ENCODE measurements at regions not wholly inside any gene's neighbourhood (a gene's known extent, or its start where the extent isn't known, plus 50 kb on each side); places are given as distances from the start of the nearest gene placed in this dataset.
"Not testable (repeated sequence)": the region's sequence is repeated elsewhere in the genome, so short reads cannot be mapped to it uniquely, and the experiment has no call there.

DNA sequence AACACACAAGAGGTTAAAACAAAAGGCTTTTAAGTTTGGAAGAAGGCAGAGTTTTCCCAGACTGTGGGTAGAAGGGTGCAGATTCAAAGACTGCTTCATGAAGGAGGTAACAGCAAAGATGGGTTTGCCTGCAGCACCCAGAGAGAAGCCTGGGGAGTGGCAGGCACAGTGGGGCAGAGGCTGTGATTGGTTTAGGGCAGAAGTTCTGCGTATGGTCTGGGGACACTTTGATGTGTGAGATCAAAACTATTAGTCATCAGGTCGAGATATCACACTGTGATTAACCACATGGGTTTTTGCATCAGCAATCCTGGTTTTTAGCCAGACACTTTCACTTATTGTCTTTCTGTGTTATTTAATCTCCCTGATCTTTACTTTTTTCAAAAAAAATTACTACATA lies 188.8 kb upstream of the GLRA1 start:
- no peaks in the 10 kb centered on the region for H3K36me3 ChIP-seq (ENCODE audit: insufficient read depth, low read length)
- H3K9me3 ChIP-seq (ENCODE audit: low read length): no peaks in the 10 kb centered on the region
- no peak overlapping the region for H3K4me3 ChIP-seq (ENCODE audit: low read length)
- no peaks in the 10 kb centered on the region for H3K27me3 ChIP-seq (ENCODE audit: insufficient read depth, low read length)
- H3K4me1 ChIP-seq (ENCODE audit: insufficient read depth, low read length): peaks cover 2% of the 10 kb centered on the region
- H2AFZ ChIP-seq (ENCODE audit: low read depth, low read length): no peak overlapping the region

DNA sequence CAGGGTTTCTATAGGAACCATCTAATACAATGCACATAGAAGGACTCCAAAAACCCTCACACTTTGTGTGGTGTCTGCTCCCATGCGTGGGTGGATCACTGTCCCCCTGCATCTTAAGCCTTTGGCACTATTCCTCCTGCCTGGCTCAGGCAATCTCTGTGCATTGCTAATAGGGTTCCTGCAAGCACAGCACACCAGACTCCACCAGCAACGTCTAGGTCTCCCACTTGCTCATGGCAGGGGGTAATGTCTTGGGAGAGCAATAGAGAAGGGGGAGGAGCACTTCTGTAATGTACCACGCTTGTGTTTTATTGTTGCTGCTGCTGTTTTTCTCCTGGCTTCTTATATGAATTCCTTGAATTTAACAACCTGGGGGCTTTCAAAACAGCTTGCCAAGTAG lies 182.6 kb upstream of the GLRA1 start:
- Histone ChIP-seq H3K27me3 (ENCODE audit: insufficient read depth, low read length) (no peaks in the 10 kb centered on the region), H3K4me1 (ENCODE audit: insufficient read depth, low read length) (no peaks in the 10 kb centered on the region), H3K36me3 (ENCODE audit: insufficient read depth, low read length) (no peaks in the 10 kb centered on the region), H3K9me3 (ENCODE audit: low read length) (no peaks in the 10 kb centered on the region), H3K4me3 (ENCODE audit: low read length) (no peak overlapping the region), H2AFZ (ENCODE audit: low read depth, low read length) (no peak overlapping the region)

DNA sequence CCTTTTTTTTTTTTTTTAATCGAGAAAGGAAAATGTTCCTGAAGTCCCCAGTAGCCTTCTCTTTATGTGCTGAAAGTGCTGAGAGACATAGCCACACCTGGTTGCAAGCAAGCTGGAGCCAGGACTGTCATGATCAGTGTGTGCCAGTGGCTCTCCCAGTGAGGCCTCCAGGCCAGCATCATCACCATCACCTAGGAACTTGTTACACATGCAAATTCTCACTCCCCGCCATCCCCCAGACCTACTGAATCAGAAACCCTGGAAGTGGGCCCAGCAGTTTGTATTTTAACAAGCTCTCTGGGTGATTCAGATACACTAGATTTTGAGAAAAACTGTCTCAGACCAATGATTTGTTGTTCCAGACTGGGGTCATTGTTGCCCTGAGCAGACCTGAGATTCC lies 181.9 kb upstream of the GLRA1 start:
- H3K4me3 ChIP-seq (ENCODE audit: low read length): no peak overlapping the region
- H3K9me3 ChIP-seq (ENCODE audit: low read length): no peaks in the 10 kb centered on the region
- no peaks in the 10 kb centered on the region for H3K27me3 ChIP-seq (ENCODE audit: insufficient read depth, low read length)
- no peaks in the 10 kb centered on the region for H3K4me1 ChIP-seq (ENCODE audit: insufficient read depth, low read length)
- H3K36me3 ChIP-seq (ENCODE audit: insufficient read depth, low read length): no peaks in the 10 kb centered on the region
- no peak overlapping the region for H2AFZ ChIP-seq (ENCODE audit: low read depth, low read length)

DNA sequence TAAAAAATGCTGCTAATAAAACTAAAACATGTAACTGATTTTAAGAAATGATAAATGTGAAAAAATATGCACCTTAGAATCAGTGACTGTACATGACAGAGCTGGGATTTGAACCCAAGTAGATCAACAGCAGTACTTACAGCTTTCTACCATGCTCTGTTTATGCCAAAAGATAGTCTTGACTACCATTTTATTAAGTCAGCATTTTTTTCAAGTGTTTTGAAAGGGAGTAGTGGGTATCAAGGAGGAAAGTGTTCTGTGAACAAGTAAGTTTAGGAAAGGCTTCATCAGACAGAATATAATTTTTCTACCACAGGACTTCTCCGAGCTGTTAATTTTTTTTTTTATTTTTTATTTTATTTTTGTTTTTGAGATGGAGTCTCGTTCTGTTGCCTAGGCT lies 180.4 kb upstream of the GLRA1 start:
- H3K36me3 ChIP-seq (ENCODE audit: insufficient read depth, low read length): no peaks in the 10 kb centered on the region
- no peaks in the 10 kb centered on the region for H3K27me3 ChIP-seq (ENCODE audit: insufficient read depth, low read length)
- H3K9me3 ChIP-seq (ENCODE audit: low read length): no peaks in the 10 kb centered on the region
- H3K4me3 ChIP-seq (ENCODE audit: low read length): no peak overlapping the region
- H3K4me1 ChIP-seq (ENCODE audit: insufficient read depth, low read length): no peaks in the 10 kb centered on the region
- H2AFZ ChIP-seq (ENCODE audit: low read depth, low read length): no peak overlapping the region

DNA sequence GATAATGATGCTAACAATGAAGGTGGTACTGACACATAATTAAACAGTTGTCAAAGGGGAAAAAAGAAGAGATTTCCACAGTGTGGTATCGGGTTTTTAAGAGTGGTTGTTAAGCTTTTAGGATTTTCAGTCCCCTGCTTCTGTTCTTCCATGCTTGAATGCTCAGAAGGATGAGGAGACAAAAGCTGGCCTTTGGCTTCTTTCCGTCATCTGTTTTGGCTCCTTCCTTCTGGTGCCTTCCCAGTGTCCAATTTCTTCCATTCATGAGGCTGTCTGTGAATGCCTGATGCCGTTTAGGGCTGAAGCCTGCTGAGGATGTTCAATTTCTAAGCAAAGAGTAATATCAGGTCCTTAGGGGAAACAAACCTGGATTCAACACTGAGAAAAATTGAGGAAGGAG lies 179.6 kb upstream of the GLRA1 start:
- H3K27me3 ChIP-seq (ENCODE audit: insufficient read depth, low read length): no peaks in the 10 kb centered on the region
- H3K36me3 ChIP-seq (ENCODE audit: insufficient read depth, low read length): no peaks in the 10 kb centered on the region
- H3K4me1 ChIP-seq (ENCODE audit: insufficient read depth, low read length): no peaks in the 10 kb centered on the region
- no peak overlapping the region for H2AFZ ChIP-seq (ENCODE audit: low read depth, low read length)
- no peaks in the 10 kb centered on the region for H3K9me3 ChIP-seq (ENCODE audit: low read length)
- H3K4me3 ChIP-seq (ENCODE audit: low read length): no peak overlapping the region

DNA sequence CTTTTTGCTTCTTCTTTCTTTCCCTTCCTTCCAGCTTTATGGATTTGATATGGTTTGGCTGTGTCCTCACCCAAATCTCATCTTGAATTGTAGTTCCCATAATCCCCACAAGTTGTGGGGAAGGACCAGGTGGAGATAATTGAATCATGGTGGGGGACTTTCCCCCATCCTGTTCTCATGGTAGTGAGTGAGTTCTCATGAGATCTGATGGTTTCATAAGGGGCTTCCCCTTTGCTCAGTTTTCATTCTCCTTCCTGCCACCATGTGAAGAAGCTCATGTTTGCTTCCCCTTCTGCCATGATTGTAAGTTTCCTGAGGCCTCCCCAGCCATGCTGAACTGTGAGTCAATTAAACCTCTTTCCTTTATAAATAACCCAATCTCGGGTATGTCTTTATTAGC lies 178.3 kb upstream of the GLRA1 start:
- H3K4me1 ChIP-seq (ENCODE audit: insufficient read depth, low read length); H3K9me3 ChIP-seq (ENCODE audit: low read length); H2AFZ ChIP-seq (ENCODE audit: low read depth, low read length); H3K4me3 ChIP-seq (ENCODE audit: low read length); H3K27me3 ChIP-seq (ENCODE audit: insufficient read depth, low read length); H3K36me3 ChIP-seq (ENCODE audit: insufficient read depth, low read length): not testable (repeated sequence)

DNA sequence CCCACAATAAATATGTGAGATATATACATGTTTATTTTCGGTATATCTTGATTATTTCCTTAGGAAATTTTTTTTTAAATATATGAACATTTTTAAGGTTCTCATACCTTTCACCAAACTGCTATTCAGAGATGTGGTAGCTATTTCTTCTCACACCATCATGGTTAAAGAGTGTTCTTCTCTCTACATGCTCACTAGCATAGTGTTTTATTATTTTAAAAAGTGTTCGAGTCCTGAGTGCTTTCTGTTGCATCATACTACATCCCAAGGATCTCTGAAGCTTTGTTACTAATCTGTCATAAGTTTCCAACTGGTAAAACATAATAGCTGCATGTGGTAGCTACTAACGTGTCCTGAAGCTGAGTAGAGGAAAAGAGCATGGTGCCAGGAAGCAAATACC lies 177.4 kb upstream of the GLRA1 start:
- no peaks in the 10 kb centered on the region for H3K27me3 ChIP-seq (ENCODE audit: insufficient read depth, low read length)
- H3K4me1 ChIP-seq (ENCODE audit: insufficient read depth, low read length): peaks cover 9% of the 10 kb centered on the region
- no peaks in the 10 kb centered on the region for H3K36me3 ChIP-seq (ENCODE audit: insufficient read depth, low read length)
- H3K9me3 ChIP-seq (ENCODE audit: low read length): no peaks in the 10 kb centered on the region
- H2AFZ ChIP-seq (ENCODE audit: low read depth, low read length): no peak overlapping the region
- no peak overlapping the region for H3K4me3 ChIP-seq (ENCODE audit: low read length)

DNA sequence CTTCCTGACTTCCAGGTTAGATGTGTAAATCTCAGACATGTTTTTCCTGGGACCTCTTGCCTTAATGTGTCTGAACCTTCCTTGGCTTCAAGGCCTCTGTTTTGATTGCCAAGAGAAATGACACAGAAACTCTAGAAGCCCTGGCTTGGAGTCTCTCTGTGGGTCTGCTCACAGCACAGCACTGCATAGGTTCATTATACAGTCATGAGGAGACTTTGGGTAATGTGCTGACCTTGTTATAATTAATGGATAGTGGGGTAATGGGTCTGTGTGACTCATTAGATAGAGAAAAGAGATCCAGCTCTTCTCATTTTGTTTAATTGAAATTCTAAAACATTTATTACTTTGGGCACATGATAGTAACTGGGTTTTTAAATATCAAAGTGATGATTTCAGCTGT lies 175.8 kb upstream of the GLRA1 start:
- Histone ChIP-seq H3K9me3 (ENCODE audit: low read length) (no peaks in the 10 kb centered on the region), H3K27me3 (ENCODE audit: insufficient read depth, low read length) (no peaks in the 10 kb centered on the region), H3K4me3 (ENCODE audit: low read length) (no peak overlapping the region), H3K4me1 (ENCODE audit: insufficient read depth, low read length) (peaks cover 19% of the 10 kb centered on the region), H3K36me3 (ENCODE audit: insufficient read depth, low read length) (no peaks in the 10 kb centered on the region), H2AFZ (ENCODE audit: low read depth, low read length) (no peak overlapping the region)

DNA sequence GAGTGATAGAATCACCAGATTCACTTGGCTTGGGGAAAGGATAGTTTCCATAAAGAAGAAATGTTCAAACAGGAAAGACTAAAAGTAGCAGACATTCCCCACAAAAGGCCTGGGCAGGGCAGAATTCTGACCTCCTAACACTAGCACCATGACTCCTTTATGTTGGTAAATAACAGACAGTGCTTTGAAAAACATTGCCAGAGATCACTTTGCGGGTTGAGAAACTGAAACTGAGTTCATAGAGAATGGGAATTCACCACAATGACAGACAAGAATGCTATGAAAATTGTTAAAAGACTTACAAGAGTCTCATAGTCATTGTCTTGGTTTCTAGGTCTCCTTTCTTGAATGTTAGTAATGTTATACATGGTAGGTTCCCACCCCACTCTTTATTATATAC lies 172.5 kb upstream of the GLRA1 start:
- Histone ChIP-seq H3K9me3 (ENCODE audit: low read length) (no peaks in the 10 kb centered on the region), H3K36me3 (ENCODE audit: insufficient read depth, low read length) (no peaks in the 10 kb centered on the region), H3K27me3 (ENCODE audit: insufficient read depth, low read length) (peaks cover 4% of the 10 kb centered on the region), H2AFZ (ENCODE audit: low read depth, low read length) (no peak overlapping the region), H3K4me1 (ENCODE audit: insufficient read depth, low read length) (peaks cover 19% of the 10 kb centered on the region), H3K4me3 (ENCODE audit: low read length) (no peak overlapping the region)

DNA sequence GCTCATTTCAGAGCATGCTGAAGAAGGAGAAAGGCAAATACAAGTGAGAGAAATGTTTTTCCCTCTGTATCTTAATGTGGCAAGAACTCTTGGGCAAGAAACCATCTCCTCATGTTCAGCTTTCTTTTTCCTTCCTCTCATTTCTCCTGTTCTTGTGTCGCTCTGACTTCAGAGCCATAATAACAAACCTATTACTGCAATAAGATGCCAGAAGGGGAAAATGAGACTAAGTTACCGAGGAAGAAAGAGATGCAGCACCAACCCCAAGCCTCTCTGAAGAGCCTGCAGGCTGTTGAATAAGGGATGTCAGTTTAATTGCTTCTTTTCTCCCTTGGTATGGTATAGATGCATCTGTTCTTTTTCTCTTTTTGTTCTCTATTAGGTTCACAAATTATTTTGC lies 170.1 kb upstream of the GLRA1 start:
- H3K4me1 ChIP-seq (ENCODE audit: insufficient read depth, low read length): peaks cover 19% of the 10 kb centered on the region
- H3K27me3 ChIP-seq (ENCODE audit: insufficient read depth, low read length): peaks cover 6% of the 10 kb centered on the region
- no peaks in the 10 kb centered on the region for H3K9me3 ChIP-seq (ENCODE audit: low read length)
- H3K4me3 ChIP-seq (ENCODE audit: low read length): no peak overlapping the region
- H2AFZ ChIP-seq (ENCODE audit: low read depth, low read length): no peak overlapping the region
- H3K36me3 ChIP-seq (ENCODE audit: insufficient read depth, low read length): no peaks in the 10 kb centered on the region

DNA sequence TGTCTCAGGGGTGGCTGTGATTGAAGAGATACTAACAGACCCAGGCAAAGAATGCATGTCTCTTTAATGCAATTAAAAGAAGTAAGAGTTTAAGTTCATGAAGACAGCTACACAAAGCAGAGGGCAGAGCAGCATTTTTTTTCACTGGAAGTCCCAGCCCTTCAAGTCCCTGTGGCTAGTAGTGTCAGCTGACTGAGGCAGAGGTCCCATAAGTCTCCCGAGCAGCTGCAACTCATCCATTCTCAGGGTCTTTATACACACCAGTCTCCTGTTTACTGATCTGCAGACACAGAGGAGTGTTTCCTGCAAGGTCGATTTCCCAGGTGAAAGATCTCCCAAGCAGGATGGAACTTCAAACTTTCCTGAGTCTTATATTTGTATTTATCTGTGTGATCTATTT lies 169.4 kb upstream of the GLRA1 start:
- no peak overlapping the region for H2AFZ ChIP-seq (ENCODE audit: low read depth, low read length)
- no peak overlapping the region for H3K4me3 ChIP-seq (ENCODE audit: low read length)

DNA sequence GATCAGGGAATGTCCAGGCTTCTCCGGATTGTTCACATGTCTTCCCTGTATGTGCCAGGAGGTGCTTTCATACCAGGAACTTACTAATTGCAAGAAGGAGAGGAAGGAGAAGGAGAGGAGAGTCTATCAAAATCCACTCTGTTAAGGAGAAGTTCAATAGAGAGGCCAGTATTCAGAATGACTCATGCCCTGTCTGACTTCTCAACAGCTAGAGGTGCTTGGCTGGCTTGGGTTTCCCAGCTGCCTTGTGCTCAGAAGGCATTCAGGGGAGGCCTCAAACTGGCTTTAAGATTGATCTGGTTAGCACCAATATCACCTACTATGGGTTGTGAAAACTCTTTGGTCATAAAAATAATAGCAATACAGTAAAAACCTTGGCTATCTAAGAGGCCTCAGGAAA lies 167.9 kb upstream of the GLRA1 start:
- H3K4me3 ChIP-seq (ENCODE audit: low read length): no peak overlapping the region
- H2AFZ ChIP-seq (ENCODE audit: low read depth, low read length): no peak overlapping the region
- H3K9me3 ChIP-seq (ENCODE audit: low read length): no peaks in the 10 kb centered on the region
- H3K36me3 ChIP-seq (ENCODE audit: insufficient read depth, low read length): no peaks in the 10 kb centered on the region
- H3K4me1 ChIP-seq (ENCODE audit: insufficient read depth, low read length): peaks cover 15% of the 10 kb centered on the region
- peaks cover 6% of the 10 kb centered on the region for H3K27me3 ChIP-seq (ENCODE audit: insufficient read depth, low read length)

More for the DNA sequence above, 169.4 kb upstream of the GLRA1 start:
- Histone ChIP-seq H3K9me3 (ENCODE audit: low read length) (no peaks in the 10 kb centered on the region), H3K27me3 (ENCODE audit: insufficient read depth, low read length) (peaks cover 6% of the 10 kb centered on the region), H3K4me1 (ENCODE audit: insufficient read depth, low read length) (peaks cover 19% of the 10 kb centered on the region), H3K36me3 (ENCODE audit: insufficient read depth, low read length) (no peaks in the 10 kb centered on the region)

DNA sequence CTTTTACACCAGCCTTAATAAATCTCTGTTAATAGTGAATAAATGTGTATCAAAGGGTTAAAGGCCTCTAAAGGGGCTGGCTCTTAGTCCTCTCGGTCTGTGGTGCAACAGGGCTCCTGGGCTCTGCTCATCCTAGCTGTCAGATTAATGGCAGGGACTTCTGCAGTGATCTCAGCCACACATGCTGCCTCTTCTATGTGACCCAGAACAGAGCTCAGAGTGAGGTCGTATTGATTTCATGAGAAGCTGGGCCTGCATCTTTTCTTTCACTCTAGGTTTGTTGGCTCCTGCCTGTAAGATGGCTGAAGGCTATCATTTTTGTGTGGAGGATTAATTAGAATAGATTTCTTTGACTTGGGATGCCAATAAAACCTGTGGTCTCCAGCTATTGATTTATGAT lies 165.0 kb upstream of the GLRA1 start:
- H3K27me3 ChIP-seq (ENCODE audit: insufficient read depth, low read length): peaks cover 3% of the 10 kb centered on the region
- H3K9me3 ChIP-seq (ENCODE audit: low read length): no peaks in the 10 kb centered on the region
- H3K4me3 ChIP-seq (ENCODE audit: low read length): no peak overlapping the region
- no peak overlapping the region for H2AFZ ChIP-seq (ENCODE audit: low read depth, low read length)
- H3K4me1 ChIP-seq (ENCODE audit: insufficient read depth, low read length): no peaks in the 10 kb centered on the region
- H3K36me3 ChIP-seq (ENCODE audit: insufficient read depth, low read length): no peaks in the 10 kb centered on the region

DNA sequence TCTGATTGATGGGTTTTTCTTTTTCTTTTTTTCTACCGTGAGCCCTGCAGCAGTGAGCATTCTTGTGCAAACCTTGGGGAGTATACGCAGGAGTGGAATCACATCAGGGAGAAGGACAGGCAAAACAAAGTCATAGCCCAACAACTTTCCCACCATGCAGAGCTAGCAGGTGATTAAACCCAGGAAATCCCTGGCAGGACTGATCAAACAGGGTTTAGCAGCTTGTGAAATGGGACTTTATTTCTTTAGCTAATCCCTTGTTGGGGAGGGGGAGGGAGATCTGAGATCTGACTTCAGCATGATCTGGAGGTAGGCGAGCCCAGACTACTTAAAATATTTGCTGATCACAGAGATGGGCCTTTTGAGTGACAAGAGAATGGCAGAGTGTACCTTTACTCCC lies 162.0 kb upstream of the GLRA1 start:
- Histone ChIP-seq H3K4me3 (ENCODE audit: low read length) (no peak overlapping the region), H3K4me1 (ENCODE audit: insufficient read depth, low read length) (no peaks in the 10 kb centered on the region), H3K27me3 (ENCODE audit: insufficient read depth, low read length) (peaks cover under 1% of the 10 kb centered on the region), H3K9me3 (ENCODE audit: low read length) (no peaks in the 10 kb centered on the region), H3K36me3 (ENCODE audit: insufficient read depth, low read length) (no peaks in the 10 kb centered on the region), H2AFZ (ENCODE audit: low read depth, low read length) (no peak overlapping the region)
